Fibroblast of lung (primary cell): ENCODE measurements at regions not wholly inside any gene's neighbourhood (a gene's known extent, or its start where the extent isn't known, plus 50 kb on each side); places are given as distances from the start of the nearest gene placed in this dataset.

ENCODE experiments used
- DNase-seq, 2 donors: peaks; one replicate each; pipeline versions ENCODE4 v3.0.0 to v3.0.0-alpha.2; 2010; ENCODE audit warnings: low read depth in 2 of 2
- H2AFZ ChIP-seq: 2 replicates; pipeline ENCODE4 v1.5.1; 2012; ENCODE audit warnings: low read length, control low read depth, inconsistent platforms
- H3K27ac ChIP-seq: 2 replicates; pipeline ENCODE4 v1.5.1; 2011; ENCODE audit warnings: low read length, control low read depth; ENCODE audit not compliant: insufficient read depth
- H3K27me3 ChIP-seq: 2 replicates; pipeline ENCODE4 v1.5.1; 2011; ENCODE audit warnings: mild to moderate bottlenecking, low read length; ENCODE audit not compliant: control insufficient read depth, insufficient read depth
- H3K36me3 ChIP-seq: 2 replicates; pipeline ENCODE4 v1.5.1; 2011; ENCODE audit warnings: low read length; ENCODE audit not compliant: control insufficient read depth, insufficient read depth
- H3K4me1 ChIP-seq: 2 replicates; pipeline ENCODE4 v1.5.1; 2011; ENCODE audit warnings: low read length; ENCODE audit not compliant: control insufficient read depth, insufficient read depth; ENCODE audit errors: extremely low read depth
- H3K4me2 ChIP-seq: 2 replicates; pipeline ENCODE4 v1.5.1; 2011; ENCODE audit warnings: low read length, control low read depth; ENCODE audit not compliant: insufficient read depth; ENCODE audit errors: extremely low read depth
- H3K4me3 ChIP-seq, 4 experiments: fragments of 200-600 bp in 1 of 4; sonication (generic) in 1 of 4; replicated peaks in 1 of 4; 2 replicates each; pipeline ENCODE4 v1.5.1; 2011 to 2016; ENCODE audit warnings: low read length in 4 of 4, low read depth in 3 of 4, mild to moderate bottlenecking in 3 of 4, control low read depth in 2 of 4, inconsistent platforms in 1 of 4, mixed read lengths in 1 of 4; ENCODE audit not compliant: insufficient read depth in 1 of 4; ENCODE audit errors: control extremely low read depth in 1 of 4
- H3K79me2 ChIP-seq: 2 replicates; pipeline ENCODE4 v1.5.1; 2012; ENCODE audit warnings: mild to moderate bottlenecking, low read length, inconsistent platforms; ENCODE audit not compliant: control insufficient read depth, insufficient read depth
- H3K9ac ChIP-seq: 2 replicates; pipeline ENCODE4 v1.5.1; 2011; ENCODE audit warnings: mild to moderate bottlenecking, low read length, control low read depth; ENCODE audit not compliant: insufficient read depth
- H3K9me3 ChIP-seq: 2 replicates; pipeline ENCODE4 v1.5.1; 2012; ENCODE audit warnings: low read depth, low read length; ENCODE audit not compliant: control insufficient read depth, insufficient read depth
- H4K20me1 ChIP-seq: 2 replicates; pipeline ENCODE4 v1.5.1; 2011; ENCODE audit warnings: low read length; ENCODE audit not compliant: control insufficient read depth, insufficient read depth; ENCODE audit errors: extremely low read depth
- CTCF ChIP-seq, 2 donors: IDR thresholded peaks in 1 of 2; conservative IDR thresholded peaks in 1 of 2; 1 replicate in 1 of 2; 2 replicates in 1 of 2; pipeline ENCODE4 v1.5.1; 2011 to 2012; ENCODE audit warnings: low read length in 2 of 2, control low read depth in 1 of 2, inconsistent platforms in 1 of 2, low read depth in 1 of 2, mild to moderate bottlenecking in 1 of 2
- EZH2 ChIP-seq: IDR thresholded peaks from 2 replicates; pipeline ENCODE4 v1.5.1; 2012; ENCODE audit warnings: low read length, control low read depth, mild to moderate bottlenecking; ENCODE audit errors: missing control alignments

- Histone ChIP-seq H3K4me2 (no peak overlapping the region), H3K9me3 (no peaks in the 10 kb centered on the region), H3K4me3 (no peak overlapping the region), H3K79me2 (no peaks in the 10 kb centered on the region), H3K9ac (no peak overlapping the region), H3K27ac (no peak overlapping the region), H3K36me3 (no peaks in the 10 kb centered on the region), H2AFZ (no peak overlapping the region), H4K20me1 (no peaks in the 10 kb centered on the region), H3K4me1 (no peaks in the 10 kb centered on the region), H3K27me3 (no peaks in the 10 kb centered on the region)
- TF ChIP-seq CTCF (conservative IDR thresholded peaks at IDR 0.05 in 1 of 2, IDR thresholded peaks at IDR 0.05 in 1 of 2; ENCODE audit: low read depth in 1 of 2, low read length in 2 of 2) (no peak), EZH2 (no peak)
- DNase-seq = no peak
Observed at GRCh38 chr13:33683376-33683775, 134.6 kb upstream of the RFC3 start.

GRCh38 chr13:33684874-33685273, 133.1 kb upstream of the RFC3 start:
- Histone ChIP-seq H3K27me3 (no peaks in the 10 kb centered on the region), H3K27ac (no peak overlapping the region), H4K20me1 (no peaks in the 10 kb centered on the region), H3K79me2 (no peaks in the 10 kb centered on the region), H3K36me3 (no peaks in the 10 kb centered on the region), H2AFZ (no peak overlapping the region), H3K4me2 (no peak overlapping the region), H3K4me3 (no peak overlapping the region), H3K4me1 (no peaks in the 10 kb centered on the region), H3K9me3 (no peaks in the 10 kb centered on the region), H3K9ac (no peak overlapping the region)
- no peak for DNase-seq
- TF ChIP-seq EZH2 = no peak
- TF ChIP-seq CTCF (conservative IDR thresholded peaks at IDR 0.05 in 1 of 2, IDR thresholded peaks at IDR 0.05 in 1 of 2; ENCODE audit: low read depth in 1 of 2, low read length in 2 of 2) = no peak

- Histone ChIP-seq H3K4me3 (no peak overlapping the region), H2AFZ (no peak overlapping the region), H3K27me3 (no peaks in the 10 kb centered on the region), H3K36me3 (no peaks in the 10 kb centered on the region), H3K4me1 (no peaks in the 10 kb centered on the region), H3K9me3 (no peaks in the 10 kb centered on the region), H3K79me2 (no peaks in the 10 kb centered on the region), H3K9ac (no peak overlapping the region), H3K4me2 (no peak overlapping the region), H4K20me1 (no peaks in the 10 kb centered on the region), H3K27ac (no peak overlapping the region)
- TF ChIP-seq CTCF (conservative IDR thresholded peaks at IDR 0.05 in 1 of 2, IDR thresholded peaks at IDR 0.05 in 1 of 2; ENCODE audit: low read depth in 1 of 2, low read length in 2 of 2) (no peak), EZH2 (no peak)
- DNase-seq = no peak
Observed at GRCh38 chr13:33686772-33687480, 131.0 kb upstream of the RFC3 start.
